Loucy (cell line): ENCODE measurements at regions not wholly inside any gene's neighbourhood (a gene's known extent, or its start where the extent isn't known, plus 50 kb on each side); places are given as distances from the start of the nearest gene placed in this dataset.
"Not testable (repeated sequence)": the region's sequence is repeated elsewhere in the genome, so short reads cannot be mapped to it uniquely, and the experiment has no call there.

Experiments
- CTCF ChIP-seq: fragments of 200-600 bp; sonication (generic); conservative IDR thresholded peaks from 2 replicates; pipeline ENCODE4 v1.5.1; 2014; ENCODE audit warnings: mild to moderate bottlenecking, antibody characterized with exemption, low read length
- EZH2phosphoT487 ChIP-seq: fragments of 200-600 bp; IDR thresholded peaks from 2 replicates; pipeline ENCODE4 v1.6.1; 2018; ENCODE audit warnings: antibody characterized with exemption, mild to moderate bottlenecking, moderate library complexity, borderline replicate concordance

DNA sequence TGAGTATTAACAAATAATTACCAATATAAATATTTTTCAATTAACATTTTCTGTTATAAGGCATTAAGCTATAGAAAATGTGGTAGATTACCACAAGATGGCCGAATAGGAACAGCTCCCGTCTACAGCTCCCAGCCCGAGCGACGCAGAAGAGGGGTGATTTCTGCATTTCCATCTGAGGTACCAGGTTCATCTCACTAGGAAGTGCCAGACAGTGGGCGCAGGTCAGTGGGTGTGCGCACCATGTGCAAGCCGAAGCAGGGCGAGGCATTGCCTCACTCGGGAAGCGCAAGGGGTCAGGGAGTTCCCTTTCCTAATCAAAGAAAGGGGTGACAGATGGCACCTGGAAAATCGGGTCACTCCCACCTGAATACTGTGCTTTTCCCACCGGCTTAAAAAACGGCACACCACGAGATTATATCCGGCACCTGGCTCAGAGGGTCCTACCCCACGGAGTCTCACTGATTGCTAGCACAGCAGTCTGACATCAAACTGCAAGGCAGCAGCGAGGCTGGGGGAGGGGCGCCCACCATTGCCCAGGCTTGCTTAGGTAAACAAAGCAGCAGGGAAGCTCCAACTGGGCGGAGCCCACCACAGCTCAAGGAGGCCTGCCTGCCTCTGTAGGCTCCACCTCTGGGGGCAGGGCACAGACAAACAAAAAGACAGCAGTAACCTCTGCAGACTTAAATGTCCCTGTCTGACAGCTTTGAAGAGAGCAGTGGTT, 808.4 kb downstream of the FSCB start:
- TF ChIP-seq CTCF, EZH2phosphoT487: not testable (repeated sequence)
